H1 (cell line): ENCODE measurements at regions not wholly inside any gene's neighbourhood (a gene's known extent, or its start where the extent isn't known, plus 50 kb on each side); places are given as distances from the start of the nearest gene placed in this dataset.

Experiments
- BCL11A ChIP-seq, 2 experiments: IDR thresholded peaks; one replicate each; pipeline ENCODE4 v1.6.1; 2011; ENCODE audit warnings: low read depth in 2 of 2, low read length in 2 of 2, mild to moderate bottlenecking in 2 of 2
- CEBPB ChIP-seq: IDR thresholded peaks from 2 replicates; pipeline ENCODE4 v1.6.1; 2012; ENCODE audit warnings: low read depth, low read length
- CTCF ChIP-seq, 3 experiments: IDR thresholded peaks; 1 replicate in 2 of 3; 2 replicates in 1 of 3; pipeline versions ENCODE4 v1.5.1 to v1.6.1; 2011; ENCODE audit warnings: low read length in 3 of 3, mild to moderate bottlenecking in 3 of 3, inconsistent platforms in 2 of 3, low read depth in 1 of 3, moderate library complexity in 1 of 3; ENCODE audit not compliant: insufficient read depth in 1 of 3; ENCODE audit errors: control extremely low read depth in 1 of 3
- GABPA ChIP-seq: IDR thresholded peaks from 2 replicates; pipeline ENCODE4 v1.6.1; 2011; ENCODE audit warnings: mild to moderate bottlenecking, low read length, moderate library complexity, borderline replicate concordance; ENCODE audit not compliant: insufficient read depth
- HDAC2 ChIP-seq, 2 experiments: fragments of 300-600 bp in 1 of 2; sonication (generic) in 1 of 2; IDR thresholded peaks; 2 replicates each; pipeline ENCODE4 v1.6.1; 2011 to 2012; ENCODE audit warnings: low read depth in 2 of 2, low read length in 2 of 2, mild to moderate bottlenecking in 2 of 2, moderate library complexity in 2 of 2, borderline replicate concordance in 1 of 2, inconsistent platforms in 1 of 2
- HDAC6 ChIP-seq: IDR thresholded peaks from one replicate; pipeline ENCODE4 v1.7.1; 2012; ENCODE audit warnings: low read depth, mild to moderate bottlenecking, inconsistent platforms, low read length, moderate library complexity
- RFX5 ChIP-seq: IDR thresholded peaks from 2 replicates; pipeline ENCODE4 v1.6.1; 2011; ENCODE audit warnings: low read depth, low read length, improper control_type of control experiment, borderline replicate concordance
- USF2 ChIP-seq: IDR thresholded peaks from 2 replicates; pipeline ENCODE4 v1.6.1; 2011; ENCODE audit warnings: low read length, improper control_type of control experiment
- TF ChIP-seq, protein P1 (sequence below): IDR thresholded peaks from 2 replicates; pipeline ENCODE4 v1.6.1; 2012; ENCODE audit warnings: inconsistent platforms

- no peak for TF ChIP-seq CTCF (IDR thresholded peaks at IDR 0.05; ENCODE audit: control extremely low read depth in 1 of 3, insufficient read depth in 1 of 3, low read depth in 1 of 3, low read length in 3 of 3)
- TF ChIP-seq HDAC2 (IDR thresholded peaks at IDR 0.05; ENCODE audit: borderline replicate concordance in 1 of 2, low read depth in 2 of 2, low read length in 2 of 2) = no peak
- no peak for TF ChIP-seq GABPA
- no peak for TF ChIP-seq BCL11A (IDR thresholded peaks at IDR 0.05; ENCODE audit: low read depth in 2 of 2, low read length in 2 of 2)
- TF ChIP-seq USF2 = no peak
- no peak for TF ChIP-seq HDAC6
- no peak for TF ChIP-seq RFX5
- no peak for TF ChIP-seq CEBPB
- TF ChIP-seq, protein P1, sequence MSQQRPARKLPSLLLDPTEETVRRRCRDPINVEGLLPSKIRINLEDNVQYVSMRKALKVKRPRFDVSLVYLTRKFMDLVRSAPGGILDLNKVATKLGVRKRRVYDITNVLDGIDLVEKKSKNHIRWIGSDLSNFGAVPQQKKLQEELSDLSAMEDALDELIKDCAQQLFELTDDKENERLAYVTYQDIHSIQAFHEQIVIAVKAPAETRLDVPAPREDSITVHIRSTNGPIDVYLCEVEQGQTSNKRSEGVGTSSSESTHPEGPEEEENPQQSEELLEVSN = no peak
These were observed 69.2 kb upstream of the SP4 start for GRCh38 chr7:21358648-21359047.
